ENCODE measurements at regions not wholly inside any gene's neighbourhood (a gene's known extent, or its start where the extent isn't known, plus 50 kb on each side); places are given as distances from the start of the nearest gene placed in this dataset.

DNA sequence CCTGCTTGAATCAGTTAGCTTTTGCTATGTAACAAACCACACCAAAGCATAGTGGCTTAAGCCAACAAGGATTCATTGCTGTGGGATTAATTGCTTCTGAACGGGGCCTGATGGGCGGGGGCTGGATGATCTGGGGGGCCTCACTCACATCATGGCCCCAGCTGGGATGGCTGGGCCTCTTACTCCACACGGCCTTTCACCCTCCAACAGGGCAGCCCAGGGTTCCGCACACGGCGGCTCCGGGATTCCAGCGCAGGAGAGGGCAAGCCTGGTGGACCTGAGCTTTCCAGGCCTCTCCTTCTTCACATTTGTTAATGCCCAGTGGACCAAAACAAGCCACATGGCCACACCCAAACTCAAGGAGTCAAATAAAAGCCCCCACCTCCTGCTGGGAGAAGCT lies 86.3 kb upstream of the PHLPP1 start:
- Histone ChIP-seq H3K9me3 (ENCODE audit: low read length) (no peaks in the 10 kb centered on the region), H3K27me3 (ENCODE audit: insufficient read depth, low read length) (no peaks in the 10 kb centered on the region), H2AFZ (ENCODE audit: low read depth, low read length) (no peak overlapping the region), H3K36me3 (ENCODE audit: insufficient read depth, low read length) (no peaks in the 10 kb centered on the region), H3K4me3 (ENCODE audit: low read length) (no peak overlapping the region), H3K4me1 (ENCODE audit: insufficient read depth, low read length) (peaks cover 11% of the 10 kb centered on the region)

DNA sequence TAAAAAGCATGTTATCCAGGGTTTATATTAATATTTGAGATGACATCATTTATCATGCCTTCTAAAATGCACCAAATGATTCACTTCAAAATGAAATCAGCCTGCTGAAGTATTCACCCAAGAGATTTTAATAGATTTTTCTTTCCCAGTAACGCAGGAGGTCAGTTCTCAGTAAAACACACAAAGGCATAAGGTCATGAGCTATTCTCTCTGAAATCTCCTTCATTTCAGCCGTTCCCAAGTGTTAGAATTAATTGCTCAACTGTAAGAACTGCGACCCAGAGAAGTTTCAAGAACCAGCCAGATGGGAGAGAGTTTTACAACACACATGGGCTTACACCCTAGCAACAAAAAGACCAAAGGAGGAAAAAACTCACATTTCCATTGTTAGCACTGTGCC lies 84.2 kb upstream of the PHLPP1 start:
- Histone ChIP-seq H3K27me3 (ENCODE audit: insufficient read depth, low read length) (no peaks in the 10 kb centered on the region), H2AFZ (ENCODE audit: low read depth, low read length) (no peak overlapping the region), H3K36me3 (ENCODE audit: insufficient read depth, low read length) (no peaks in the 10 kb centered on the region), H3K9me3 (ENCODE audit: low read length) (no peaks in the 10 kb centered on the region), H3K4me1 (ENCODE audit: insufficient read depth, low read length) (peaks cover 19% of the 10 kb centered on the region), H3K4me3 (ENCODE audit: low read length) (no peak overlapping the region)

DNA sequence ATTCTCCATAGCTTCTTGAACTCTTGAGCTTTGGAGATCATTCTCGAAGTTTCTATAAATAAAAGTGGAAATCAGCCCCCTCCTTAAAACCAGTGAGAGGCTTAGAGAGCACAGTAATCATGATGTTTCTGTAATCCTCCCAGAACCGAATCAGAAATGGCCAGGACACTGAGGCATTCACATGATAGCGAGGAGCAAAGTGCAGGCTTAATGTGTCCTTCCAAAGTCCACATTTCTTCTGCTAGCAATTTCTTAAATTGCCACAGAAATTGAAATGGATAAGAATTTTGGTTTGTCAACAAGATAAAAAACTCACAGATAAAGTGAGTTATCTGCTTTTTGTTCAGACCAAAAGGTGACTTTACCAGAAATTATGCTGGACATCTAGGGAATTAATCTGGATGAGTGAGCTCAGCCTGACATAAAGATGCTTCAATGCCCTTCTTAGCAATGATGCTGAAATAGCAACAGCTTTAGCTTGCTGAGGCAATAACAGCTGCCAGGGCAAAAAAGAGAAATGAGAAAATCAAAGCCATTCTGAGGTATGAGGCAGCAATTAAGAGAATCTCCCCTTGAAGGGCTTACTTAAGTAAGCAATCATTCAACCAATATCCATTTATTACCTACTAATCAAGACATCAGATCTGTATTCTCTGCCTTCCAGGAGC lies 82.4 kb upstream of the PHLPP1 start:
- Histone ChIP-seq H3K4me1 (ENCODE audit: insufficient read depth, low read length) (peaks cover 19% of the 10 kb centered on the region), H3K9me3 (ENCODE audit: low read length) (no peaks in the 10 kb centered on the region), H3K4me3 (ENCODE audit: low read length) (no peak overlapping the region), H3K36me3 (ENCODE audit: insufficient read depth, low read length) (no peaks in the 10 kb centered on the region), H3K27me3 (ENCODE audit: insufficient read depth, low read length) (no peaks in the 10 kb centered on the region), H2AFZ (ENCODE audit: low read depth, low read length) (no peak overlapping the region)

DNA sequence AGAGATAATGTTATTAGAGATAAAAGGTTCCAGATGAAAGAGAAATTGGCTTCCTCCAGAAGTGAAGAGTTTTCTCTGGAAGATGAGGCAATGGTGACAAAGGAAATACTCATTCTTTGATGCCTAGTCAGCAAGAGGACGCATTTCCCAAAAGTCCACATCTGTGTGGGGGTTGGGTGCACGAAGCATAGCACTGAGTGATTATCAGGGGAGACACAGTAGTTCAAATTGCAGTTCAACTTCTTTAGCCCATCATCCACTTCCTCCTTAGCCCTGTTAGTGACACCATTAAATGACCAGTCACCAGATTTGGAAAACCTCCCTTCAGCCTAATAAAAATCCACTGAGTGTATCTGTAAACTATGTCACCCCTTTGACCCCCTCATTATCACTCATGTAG lies 80.9 kb upstream of the PHLPP1 start:
- Histone ChIP-seq H3K4me3 (ENCODE audit: low read length) (no peak overlapping the region), H3K4me1 (ENCODE audit: insufficient read depth, low read length) (peaks cover 19% of the 10 kb centered on the region), H2AFZ (ENCODE audit: low read depth, low read length) (no peak overlapping the region), H3K27me3 (ENCODE audit: insufficient read depth, low read length) (peaks cover 2% of the 10 kb centered on the region), H3K36me3 (ENCODE audit: insufficient read depth, low read length) (no peaks in the 10 kb centered on the region), H3K9me3 (ENCODE audit: low read length) (no peaks in the 10 kb centered on the region)

GRCh38 chr18:62634979-62635630 lies 80.2 kb upstream of the PHLPP1 start:
- no peaks in the 10 kb centered on the region for H3K36me3 ChIP-seq (ENCODE audit: insufficient read depth, low read length)

DNA sequence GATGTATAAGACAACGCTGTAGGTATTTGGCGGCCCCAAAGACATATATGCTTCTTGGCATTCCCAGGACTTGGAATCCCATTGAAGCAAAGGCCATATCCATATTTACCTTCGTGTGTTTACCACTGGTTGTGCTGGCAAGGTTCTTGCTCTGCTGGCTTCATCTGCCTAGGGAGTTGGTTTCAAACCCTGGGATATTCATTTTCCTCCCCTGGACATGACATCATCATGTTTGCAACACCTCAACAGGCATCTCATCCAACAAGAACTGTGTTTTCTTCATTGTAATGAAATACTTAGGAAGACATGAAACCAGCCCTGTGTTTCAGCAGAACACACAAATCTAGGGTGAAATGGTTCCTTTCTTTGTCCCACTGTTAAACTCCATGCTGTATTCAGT lies 77.9 kb upstream of the PHLPP1 start:
- H2AFZ ChIP-seq (ENCODE audit: low read depth, low read length) = no peak overlapping the region
- H3K27me3 ChIP-seq (ENCODE audit: insufficient read depth, low read length) = peaks cover 2% of the 10 kb centered on the region
- H3K36me3 ChIP-seq (ENCODE audit: insufficient read depth, low read length) = no peaks in the 10 kb centered on the region
- H3K9me3 ChIP-seq (ENCODE audit: low read length) = no peaks in the 10 kb centered on the region
- no peak overlapping the region for H3K4me3 ChIP-seq (ENCODE audit: low read length)
- peaks cover 8% of the 10 kb centered on the region for H3K4me1 ChIP-seq (ENCODE audit: insufficient read depth, low read length)

More at GRCh38 chr18:62634979-62635630, 80.2 kb upstream of the PHLPP1 start:
- Histone ChIP-seq H2AFZ (ENCODE audit: low read depth, low read length) (no peak overlapping the region), H3K4me1 (ENCODE audit: insufficient read depth, low read length) (peaks cover 19% of the 10 kb centered on the region), H3K27me3 (ENCODE audit: insufficient read depth, low read length) (peaks cover 2% of the 10 kb centered on the region), H3K4me3 (ENCODE audit: low read length) (no peak overlapping the region), H3K9me3 (ENCODE audit: low read length) (no peaks in the 10 kb centered on the region)

- peaks cover 8% of the 10 kb centered on the region for H3K4me1 ChIP-seq (ENCODE audit: insufficient read depth, low read length)
- H3K4me3 ChIP-seq (ENCODE audit: low read length) = no peak overlapping the region
- H2AFZ ChIP-seq (ENCODE audit: low read depth, low read length) = no peak overlapping the region
- H3K36me3 ChIP-seq (ENCODE audit: insufficient read depth, low read length) = no peaks in the 10 kb centered on the region
- H3K9me3 ChIP-seq (ENCODE audit: low read length) = no peaks in the 10 kb centered on the region
- peaks cover 2% of the 10 kb centered on the region for H3K27me3 ChIP-seq (ENCODE audit: insufficient read depth, low read length)
Observed at GRCh38 chr18:62637807-62638687, 77.3 kb upstream of the PHLPP1 start.

- peaks cover 3% of the 10 kb centered on the region for H3K4me1 ChIP-seq (ENCODE audit: insufficient read depth, low read length)
- H3K36me3 ChIP-seq (ENCODE audit: insufficient read depth, low read length) = no peaks in the 10 kb centered on the region
- H3K4me3 ChIP-seq (ENCODE audit: low read length) = no peak overlapping the region
- peaks cover 2% of the 10 kb centered on the region for H3K27me3 ChIP-seq (ENCODE audit: insufficient read depth, low read length)
- peaks cover 2% of the 10 kb centered on the region for H3K9me3 ChIP-seq (ENCODE audit: low read length)
- peak overlapping the region; percentile 15 for H2AFZ ChIP-seq (ENCODE audit: low read depth, low read length)
Observed at GRCh38 chr18:62643181-62643580, 72.2 kb upstream of the PHLPP1 start.

- H3K9me3 ChIP-seq (ENCODE audit: low read length) = peaks cover 2% of the 10 kb centered on the region
- H3K36me3 ChIP-seq (ENCODE audit: insufficient read depth, low read length) = no peaks in the 10 kb centered on the region
- no peak overlapping the region for H3K4me3 ChIP-seq (ENCODE audit: low read length)
- H3K27me3 ChIP-seq (ENCODE audit: insufficient read depth, low read length) = no peaks in the 10 kb centered on the region
- H2AFZ ChIP-seq (ENCODE audit: low read depth, low read length) = no peak overlapping the region
- peaks cover 3% of the 10 kb centered on the region for H3K4me1 ChIP-seq (ENCODE audit: insufficient read depth, low read length)
Observed at GRCh38 chr18:62644773-62645172, 70.6 kb upstream of the PHLPP1 start.

DNA sequence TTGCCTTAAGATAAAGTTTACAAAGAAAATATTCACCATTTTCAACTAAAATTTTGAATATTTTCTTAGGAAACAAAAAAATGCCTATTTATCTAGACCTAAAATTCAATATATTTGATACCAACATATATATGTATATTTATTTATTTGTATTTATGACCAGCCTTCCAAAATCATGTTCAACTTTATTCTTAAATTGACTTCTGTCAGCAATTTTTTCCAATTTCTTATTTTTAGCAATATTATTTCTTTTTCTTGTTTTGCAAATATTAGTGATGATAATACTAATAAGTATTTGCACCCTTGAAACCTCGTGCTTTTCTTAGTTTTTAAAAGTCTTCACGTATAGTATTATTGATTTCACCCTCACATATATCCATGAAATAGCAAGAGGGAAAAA lies 68.2 kb upstream of the PHLPP1 start:
- peaks cover 2% of the 10 kb centered on the region for H3K9me3 ChIP-seq (ENCODE audit: low read length)
- peaks cover 3% of the 10 kb centered on the region for H3K4me1 ChIP-seq (ENCODE audit: insufficient read depth, low read length)
- no peak overlapping the region for H2AFZ ChIP-seq (ENCODE audit: low read depth, low read length)
- H3K4me3 ChIP-seq (ENCODE audit: low read length) = no peak overlapping the region
- no peaks in the 10 kb centered on the region for H3K36me3 ChIP-seq (ENCODE audit: insufficient read depth, low read length)
- H3K27me3 ChIP-seq (ENCODE audit: insufficient read depth, low read length) = no peaks in the 10 kb centered on the region

DNA sequence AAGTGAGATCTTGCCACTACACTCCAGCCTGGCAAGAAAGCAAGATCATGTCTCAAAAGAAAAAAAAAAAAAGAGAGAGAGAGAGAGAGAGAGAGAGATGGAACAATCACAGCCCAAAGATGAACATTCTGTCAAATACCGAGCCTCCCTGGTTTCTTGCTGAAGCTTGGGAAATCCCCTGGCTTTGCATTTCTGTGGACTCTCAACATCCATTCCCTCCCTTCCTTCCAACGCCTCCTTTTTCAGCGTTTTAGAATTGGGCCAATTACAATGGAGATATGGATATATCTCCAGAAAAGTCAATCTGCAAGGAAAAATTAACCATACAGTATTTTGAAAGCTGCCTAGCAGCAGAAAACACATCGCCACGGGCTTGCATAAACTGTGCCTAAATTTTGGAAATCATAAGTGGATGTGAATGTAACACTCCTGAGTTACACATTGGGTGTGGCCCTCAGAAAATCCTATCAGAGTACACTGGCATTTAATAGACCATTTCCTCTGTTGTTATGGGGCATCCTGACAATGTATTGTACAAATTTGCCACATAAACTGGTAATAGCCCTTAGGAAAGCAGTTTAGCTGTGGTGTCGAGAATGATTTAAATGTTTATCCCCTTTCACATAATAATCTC lies 67.2 kb upstream of the PHLPP1 start:
- peaks cover 2% of the 10 kb centered on the region for H3K9me3 ChIP-seq (ENCODE audit: low read length)
- H3K36me3 ChIP-seq (ENCODE audit: insufficient read depth, low read length) = no peaks in the 10 kb centered on the region
- no peak overlapping the region for H2AFZ ChIP-seq (ENCODE audit: low read depth, low read length)
- no peak overlapping the region for H3K4me3 ChIP-seq (ENCODE audit: low read length)
- peaks cover 3% of the 10 kb centered on the region for H3K4me1 ChIP-seq (ENCODE audit: insufficient read depth, low read length)
- H3K27me3 ChIP-seq (ENCODE audit: insufficient read depth, low read length) = no peaks in the 10 kb centered on the region

DNA sequence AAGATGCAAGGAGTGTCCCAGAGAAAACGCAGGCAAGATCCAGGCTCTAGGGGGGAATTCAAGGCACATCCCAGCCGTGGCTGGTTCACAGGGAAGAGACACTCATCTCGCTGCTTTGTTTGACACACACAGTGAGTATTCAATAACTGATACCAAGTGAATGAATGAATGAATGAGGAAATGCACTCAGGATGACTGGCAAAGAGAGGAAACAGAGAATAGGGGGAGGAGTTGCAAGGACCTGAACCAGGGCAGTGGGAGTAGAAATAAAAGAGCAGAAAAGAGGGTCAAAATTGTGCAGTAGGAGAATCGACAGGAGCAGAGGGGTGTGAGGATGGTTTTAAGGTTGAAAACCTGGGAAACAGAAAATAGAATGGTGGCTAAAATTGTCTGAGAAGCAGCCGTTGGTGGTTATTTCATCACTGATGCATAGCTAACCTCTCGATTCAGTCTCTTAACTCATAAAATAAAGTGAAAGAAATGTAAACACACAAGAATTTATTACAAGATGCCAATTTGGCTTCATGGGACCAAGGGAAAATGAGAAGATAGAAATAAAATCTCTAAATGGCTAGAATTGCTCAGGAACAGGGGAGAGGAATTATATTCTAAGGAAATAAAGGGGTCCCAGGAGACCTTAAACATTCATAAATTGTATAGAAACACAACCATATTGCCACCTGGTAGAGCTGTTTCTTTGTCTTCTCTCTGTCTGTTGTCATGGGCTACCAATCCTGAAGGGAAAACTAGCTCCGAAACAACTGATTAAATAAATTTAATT lies 63.9 kb upstream of the PHLPP1 start:
- no peaks in the 10 kb centered on the region for H3K36me3 ChIP-seq (ENCODE audit: insufficient read depth, low read length)
- H3K9me3 ChIP-seq (ENCODE audit: low read length) = no peaks in the 10 kb centered on the region

More for the DNA sequence above, 63.9 kb upstream of the PHLPP1 start:
- no peak overlapping the region for H2AFZ ChIP-seq (ENCODE audit: low read depth, low read length)
- no peaks in the 10 kb centered on the region for H3K27me3 ChIP-seq (ENCODE audit: insufficient read depth, low read length)
- H3K4me1 ChIP-seq (ENCODE audit: insufficient read depth, low read length) = no peaks in the 10 kb centered on the region
- H3K4me3 ChIP-seq (ENCODE audit: low read length) = no peak overlapping the region
